CD14-positive monocyte (primary cell): ENCODE measurements at regions not wholly inside any gene's neighbourhood (a gene's known extent, or its start where the extent isn't known, plus 50 kb on each side); places are given as distances from the start of the nearest gene placed in this dataset.
"Not testable (repeated sequence)": the region's sequence is repeated elsewhere in the genome, so short reads cannot be mapped to it uniquely, and the experiment has no call there.

ENCODE experiments used
- DNase-seq, 3 donors: peaks; one replicate each; pipeline ENCODE4 v3.0.0-alpha.2; 2011 to 2022
- H2AFZ ChIP-seq: 2 replicates; pipeline ENCODE4 v1.6.0; 2012; ENCODE audit warnings: mild to moderate bottlenecking, low read depth, low read length, inconsistent platforms; ENCODE audit not compliant: insufficient read depth, poor library complexity, severe bottlenecking
- H3K27ac ChIP-seq, 2 donors: 1 replicate in 1 of 2; 2 replicates in 1 of 2; pipeline ENCODE4 v1.5.1; 2012 to 2013; ENCODE audit warnings: low read length in 2 of 2, control low read depth in 1 of 2, inconsistent platforms in 1 of 2, low read depth in 1 of 2, mild to moderate bottlenecking in 1 of 2
- H3K27me3 ChIP-seq, 2 donors: one replicate each; pipeline versions ENCODE4 v1.6.0 to v1.6.1; 2011 to 2013; ENCODE audit warnings: low read length in 2 of 2; ENCODE audit not compliant: control insufficient read depth in 2 of 2, insufficient read depth in 2 of 2
- H3K36me3 ChIP-seq, 2 donors: replicated peaks in 1 of 2; 1 replicate in 1 of 2; 2 replicates in 1 of 2; pipeline versions ENCODE4 v1.5.1 to v1.6.1; 2012 to 2013; ENCODE audit warnings: low read length in 2 of 2, control low read depth in 1 of 2, inconsistent platforms in 1 of 2, mild to moderate bottlenecking in 1 of 2; ENCODE audit not compliant: insufficient read depth in 2 of 2, control insufficient read depth in 1 of 2
- H3K4me1 ChIP-seq, 2 donors: 1 replicate in 1 of 2; 2 replicates in 1 of 2; pipeline versions ENCODE4 v1.5.1 to v1.6.1; 2012 to 2013; ENCODE audit warnings: low read length in 2 of 2, control low read depth in 1 of 2, inconsistent platforms in 1 of 2, mild to moderate bottlenecking in 1 of 2, moderate library complexity in 1 of 2; ENCODE audit not compliant: insufficient read depth in 2 of 2, control insufficient read depth in 1 of 2
- H3K4me2 ChIP-seq: replicated peaks from 2 replicates; pipeline ENCODE3; 2012; ENCODE audit warnings: low read length, moderate library complexity, mild to moderate bottlenecking; ENCODE audit not compliant: poor library complexity, severe bottlenecking; ENCODE audit errors: extremely low read depth
- H3K4me3 ChIP-seq, 3 experiments: fragments of 200-600 bp in 1 of 3; sonication (generic) in 1 of 3; replicated peaks in 1 of 3; 1 replicate in 2 of 3; 2 replicates in 1 of 3; pipeline ENCODE4 v1.5.1; 2011 to 2013; ENCODE audit warnings: low read length in 3 of 3, mild to moderate bottlenecking in 3 of 3, control low read depth in 2 of 3, low read depth in 2 of 3, inconsistent platforms in 1 of 3, moderate library complexity in 1 of 3
- H3K79me2 ChIP-seq: 2 replicates; pipeline ENCODE4 v1.6.0; 2012; ENCODE audit warnings: mild to moderate bottlenecking, control low read depth, inconsistent platforms, low read length, moderate library complexity; ENCODE audit not compliant: insufficient read depth
- H3K9ac ChIP-seq: 2 replicates; pipeline ENCODE4 v1.6.0; 2017; ENCODE audit warnings: low read length, mild to moderate bottlenecking; ENCODE audit not compliant: insufficient read depth, poor library complexity, severe bottlenecking
- H3K9me3 ChIP-seq, 2 donors: replicated peaks in 1 of 2; 1 replicate in 1 of 2; 2 replicates in 1 of 2; pipeline versions ENCODE4 v1.5.1 to v1.6.1; 2012 to 2013; ENCODE audit warnings: low read length in 2 of 2, control low read depth in 1 of 2; ENCODE audit not compliant: control insufficient read depth in 1 of 2, insufficient read depth in 1 of 2
- H4K20me1 ChIP-seq: 2 replicates; pipeline ENCODE4 v1.6.0; 2012; ENCODE audit warnings: mild to moderate bottlenecking, low read length, control low read depth, moderate library complexity; ENCODE audit not compliant: insufficient read depth
- H3K27ac Mint-ChIP-seq, 7 donors: one replicate each; pipeline ENCODE4 v1.8.0; 2020; ENCODE audit warnings: mild to moderate bottlenecking in 7 of 7, mixed read lengths in 7 of 7, moderate library complexity in 6 of 7, inconsistent platforms in 2 of 7
- H3K27me3 Mint-ChIP-seq, 3 donors: one replicate each; pipeline ENCODE4 v1.8.0; 2021 to 2022; ENCODE audit warnings: low read depth in 3 of 3, mild to moderate bottlenecking in 3 of 3, mixed read lengths in 3 of 3, moderate library complexity in 3 of 3, inconsistent platforms in 1 of 3
- H3K36me3 Mint-ChIP-seq, 2 donors: one replicate each; pipeline ENCODE4 v1.8.0; 2020; ENCODE audit warnings: mixed read lengths in 2 of 2, inconsistent platforms in 1 of 2, mild to moderate bottlenecking in 1 of 2
- H3K4me1 Mint-ChIP-seq: one replicate; pipeline ENCODE4 v1.8.0; 2020; ENCODE audit warnings: mild to moderate bottlenecking, mixed read lengths
- H3K4me3 Mint-ChIP-seq, 2 donors: one replicate each; pipeline ENCODE4 v1.8.0; 2020; ENCODE audit warnings: mild to moderate bottlenecking in 2 of 2, mixed read lengths in 2 of 2, moderate library complexity in 1 of 2
- H3K9me3 Mint-ChIP-seq, 7 donors: one replicate each; pipeline ENCODE4 v1.8.0; 2020 to 2022; ENCODE audit warnings: mixed read lengths in 7 of 7, mild to moderate bottlenecking in 6 of 7, moderate library complexity in 6 of 7, inconsistent platforms in 2 of 7
- WGBS: methylation state at CpG from one replicate; pipeline ENCODE4 v1.1.5; 2013; ENCODE audit warnings: missing lambda C conversion rate; ENCODE audit not compliant: insufficient coverage; 5-methylcytosine and 5-hydroxymethylcytosine counted together
- intact Hi-C, 2 donors: fragments of 100-400 bp; cut with micrococcal nuclease; formaldehyde crosslinking; loops; one replicate each; pipeline versions ENCODE4 v1.15.0 to v1.15.1; 2023

- H3K27me3 Mint-ChIP-seq, H3K4me2 ChIP-seq, H3K27ac ChIP-seq, H3K36me3 Mint-ChIP-seq, H3K9ac ChIP-seq, H3K27ac Mint-ChIP-seq, H3K4me1 ChIP-seq, H4K20me1 ChIP-seq, DNase-seq, H3K4me1 Mint-ChIP-seq, H3K79me2 ChIP-seq, H3K9me3 ChIP-seq, H2AFZ ChIP-seq, intact Hi-C loops, H3K4me3 ChIP-seq, H3K4me3 Mint-ChIP-seq, H3K9me3 Mint-ChIP-seq, H3K27me3 ChIP-seq, H3K36me3 ChIP-seq: not testable (repeated sequence)
- no CpG with 5 or more reads among the region's 14 CpGs for WGBS
These were observed 846.4 kb downstream of the RPIA start for GRCh38 chr2:89537862-89538261.

GRCh38 chr2:89544110-89544509 lies 852.6 kb downstream of the RPIA start:
- H3K4me1 ChIP-seq, H2AFZ ChIP-seq, H3K4me1 Mint-ChIP-seq, DNase-seq, intact Hi-C loops, H3K79me2 ChIP-seq, H3K4me3 Mint-ChIP-seq, H3K27me3 Mint-ChIP-seq, H3K4me2 ChIP-seq, H3K9me3 Mint-ChIP-seq, H3K4me3 ChIP-seq, H4K20me1 ChIP-seq, H3K27ac ChIP-seq, H3K27me3 ChIP-seq, H3K27ac Mint-ChIP-seq, H3K36me3 Mint-ChIP-seq, H3K9me3 ChIP-seq, H3K9ac ChIP-seq, H3K36me3 ChIP-seq: not testable (repeated sequence)
- WGBS: no CpG with 5 or more reads among the region's 8 CpGs

GRCh38 chr2:89579154-89579553 lies 887.7 kb downstream of the RPIA start:
- H3K79me2 ChIP-seq, H4K20me1 ChIP-seq, H3K9me3 ChIP-seq, H2AFZ ChIP-seq, H3K27me3 ChIP-seq, H3K27ac ChIP-seq, H3K9ac ChIP-seq, H3K27me3 Mint-ChIP-seq, H3K9me3 Mint-ChIP-seq, H3K36me3 ChIP-seq, intact Hi-C loops, H3K27ac Mint-ChIP-seq, H3K4me3 ChIP-seq, H3K4me1 ChIP-seq, H3K4me2 ChIP-seq, H3K4me3 Mint-ChIP-seq, H3K36me3 Mint-ChIP-seq, H3K4me1 Mint-ChIP-seq, DNase-seq: not testable (repeated sequence)
- no CpG with 5 or more reads among the region's 8 CpGs for WGBS

- H3K27me3 ChIP-seq, H3K27ac ChIP-seq, H3K4me1 Mint-ChIP-seq, H3K4me1 ChIP-seq, H3K36me3 Mint-ChIP-seq, intact Hi-C loops, H3K4me3 ChIP-seq, H3K4me3 Mint-ChIP-seq, H4K20me1 ChIP-seq, DNase-seq, H3K79me2 ChIP-seq, H2AFZ ChIP-seq, H3K9me3 Mint-ChIP-seq, H3K36me3 ChIP-seq, H3K4me2 ChIP-seq, H3K27ac Mint-ChIP-seq, H3K9ac ChIP-seq, H3K27me3 Mint-ChIP-seq, H3K9me3 ChIP-seq: not testable (repeated sequence)
- no CpG with 5 or more reads among the region's 17 CpGs for WGBS
These were observed 891.3 kb downstream of the RPIA start for GRCh38 chr2:89582816-89583215.
